SK-N-SH (cell line): ENCODE measurements at regions not wholly inside any gene's neighbourhood (a gene's known extent, or its start where the extent isn't known, plus 50 kb on each side); places are given as distances from the start of the nearest gene placed in this dataset.

Source experiments
- CTCF ChIA-PET: fragments of 300-600, 350-600 bp; formaldehyde crosslinking; extraction: SDS; loops from one replicate; lab custom pipeline; 2021; lab: Yijun Ruan, JAX
- POLR2A ChIA-PET: fragments of 350-600 bp; sonication (Branson Sonifier 250); formaldehyde crosslinking; extraction: SDS; loops from one replicate; lab custom pipeline; 2020; ENCODE audit warnings: antibody characterized with exemption, inconsistent platforms; lab: Yijun Ruan, JAX
- DNase-seq: peaks from one replicate; pipeline ENCODE4 v3.0.0; 2012
- H2AFZ ChIP-seq: fragments of 200-600 bp; sonication (generic); 2 replicates; pipeline ENCODE4 v1.8.1; 2016; ENCODE audit warnings: antibody characterized with exemption, mild to moderate bottlenecking, low read depth
- H3F3A ChIP-seq: fragments of 200-600 bp; sonication (generic); replicated peaks from 2 replicates; pipeline ENCODE3; 2016; ENCODE audit warnings: antibody characterized with exemption, mild to moderate bottlenecking; ENCODE audit not compliant: insufficient read depth
- H3K27ac ChIP-seq, 2 experiments: fragments of 200-500 bp in 1 of 2; fragments of 200-600 bp in 1 of 2; sonication (Bioruptor generic) in 1 of 2; sonication (generic), shearing (Covaris generic) in 1 of 2; 2 replicates each; pipeline versions ENCODE4 v1.5.1 to v1.6.1; 2014 to 2016; ENCODE audit warnings: low read depth in 2 of 2, inconsistent platforms in 1 of 2, low read length in 1 of 2, mild to moderate bottlenecking in 1 of 2, mixed read lengths in 1 of 2
- H3K27me3 ChIP-seq: fragments of 200-600 bp; sonication (generic), shearing (Covaris generic); 2 replicates; pipeline ENCODE4 v1.6.1; 2016; ENCODE audit warnings: mixed run types; ENCODE audit not compliant: insufficient read depth
- H3K36me3 ChIP-seq, 2 experiments: fragments of 200-500 bp in 1 of 2; fragments of 200-600 bp in 1 of 2; sonication (Bioruptor generic) in 1 of 2; sonication (generic) in 1 of 2; replicated peaks in 1 of 2; 2 replicates each; pipeline versions ENCODE3 to v1.5.1; 2014 to 2016; ENCODE audit warnings: low read length in 1 of 2, mild to moderate bottlenecking in 1 of 2; ENCODE audit not compliant: insufficient read depth in 2 of 2, control insufficient read depth in 1 of 2
- H3K4me1 ChIP-seq, 2 experiments: fragments of 200-500 bp in 1 of 2; fragments of 200-600 bp in 1 of 2; sonication (Bioruptor generic) in 1 of 2; sonication (generic), shearing (Covaris generic) in 1 of 2; 2 replicates each; pipeline versions ENCODE4 v1.5.1 to v1.6.1; 2014 to 2016; ENCODE audit warnings: low read depth in 1 of 2, low read length in 1 of 2, mixed run types in 1 of 2; ENCODE audit not compliant: insufficient read depth in 2 of 2, control insufficient read depth in 1 of 2
- H3K4me2 ChIP-seq: fragments of 200-600 bp; sonication (generic), shearing (Covaris generic); 2 replicates; pipeline ENCODE4 v1.6.1; 2017; ENCODE audit warnings: mixed run types
- H3K4me3 ChIP-seq, 2 experiments: fragments of 200-500 bp in 1 of 2; fragments of 200-600 bp in 1 of 2; sonication (Bioruptor generic) in 1 of 2; sonication (generic), shearing (Covaris generic) in 1 of 2; 2 replicates each; pipeline versions ENCODE4 v1.5.1 to v1.8.1; 2014 to 2016; ENCODE audit warnings: low read depth in 2 of 2, inconsistent platforms in 1 of 2, low read length in 1 of 2, mild to moderate bottlenecking in 1 of 2, mixed read lengths in 1 of 2, moderate library complexity in 1 of 2
- H3K79me2 ChIP-seq: fragments of 200-600 bp; sonication (generic); 2 replicates; pipeline ENCODE4 v1.8.1; 2017; ENCODE audit warnings: mild to moderate bottlenecking; ENCODE audit not compliant: insufficient read depth
- H3K9ac ChIP-seq: fragments of 200-600 bp; sonication (generic); 2 replicates; pipeline ENCODE4 v1.6.1; 2017; ENCODE audit warnings: mixed run types
- H3K9me2 ChIP-seq: fragments of 200-600 bp; sonication (generic); 2 replicates; pipeline ENCODE4 v1.6.1; 2017; ENCODE audit warnings: mixed run types
- H3K9me3 ChIP-seq: fragments of 200-600 bp; sonication (generic); 2 replicates; pipeline ENCODE4 v1.6.1; 2017; ENCODE audit warnings: mixed run types, mild to moderate bottlenecking, moderate library complexity
- H4K20me1 ChIP-seq: fragments of 200-600 bp; sonication (generic); 2 replicates; pipeline ENCODE4 v1.6.1; 2017; ENCODE audit warnings: mild to moderate bottlenecking, mixed run types; ENCODE audit not compliant: insufficient read depth
- EP300 ChIP-seq, 2 experiments: IDR thresholded peaks; 2 replicates each; pipeline versions ENCODE4 v1.4.0 to v1.6.1; 2012; ENCODE audit warnings: borderline replicate concordance in 1 of 2, low read depth in 1 of 2, low read length in 1 of 2
- FOSL2 ChIP-seq: IDR thresholded peaks from 2 replicates; pipeline ENCODE4 v1.4.0; 2012; ENCODE audit warnings: low read depth, mild to moderate bottlenecking, moderate library complexity, borderline replicate concordance
- JUND ChIP-seq: IDR thresholded peaks from 2 replicates; pipeline ENCODE4 v1.4.0; 2012
- MEF2A ChIP-seq: IDR thresholded peaks from 2 replicates; pipeline ENCODE4 v1.4.0; 2012; ENCODE audit warnings: low read depth, borderline replicate concordance
- MXI1 ChIP-seq: IDR thresholded peaks from 2 replicates; pipeline ENCODE4 v1.6.1; 2012; ENCODE audit warnings: mild to moderate bottlenecking, low read depth, low read length, improper control_type of control experiment
- NFIC ChIP-seq: IDR thresholded peaks from 2 replicates; pipeline ENCODE4 v1.4.0; 2012; ENCODE audit warnings: borderline replicate concordance
- POLR2AphosphoS5 ChIP-seq: IDR thresholded peaks from 2 replicates; pipeline ENCODE4 v1.6.1; 2012; ENCODE audit warnings: low read depth, low read length
- RAD21 ChIP-seq: IDR thresholded peaks from 2 replicates; pipeline ENCODE4 v1.6.1; 2012; ENCODE audit warnings: mild to moderate bottlenecking, low read length
- RCOR1 ChIP-seq: fragments of 150-350 bp; IDR thresholded peaks from 2 replicates; pipeline ENCODE4 v1.6.1; 2017; ENCODE audit warnings: antibody characterized with exemption, low read length
- RFX5 ChIP-seq: IDR thresholded peaks from 2 replicates; pipeline ENCODE4 v1.6.1; 2012; ENCODE audit warnings: mild to moderate bottlenecking, improper control_type of control experiment, low read length
- SMC3 ChIP-seq: IDR thresholded peaks from 2 replicates; pipeline ENCODE4 v1.6.1; 2012; ENCODE audit warnings: low read depth, low read length, improper control_type of control experiment
- TEAD4 ChIP-seq: IDR thresholded peaks from 2 replicates; pipeline ENCODE4 v1.4.0; 2012; ENCODE audit warnings: mild to moderate bottlenecking, borderline replicate concordance; ENCODE audit not compliant: insufficient read depth
- YY1 ChIP-seq: IDR thresholded peaks from 2 replicates; pipeline ENCODE4 v1.4.0; 2012; ENCODE audit warnings: low read depth, mild to moderate bottlenecking
- WGBS: methylation state at CpG from one replicate; pipeline ENCODE4 v1.1.6; 2017; ENCODE audit warnings: low lambda C conversion rate; 5-methylcytosine and 5-hydroxymethylcytosine counted together
- TF ChIP-seq, protein P1 (sequence below): IDR thresholded peaks from 2 replicates; pipeline ENCODE4 v1.4.0; 2012; ENCODE audit warnings: low read depth
- TF ChIP-seq, protein P2 (sequence below): fragments of 200-600 bp; sonication (generic); IDR thresholded peaks from 2 replicates; pipeline ENCODE4 v1.6.1; 2017; ENCODE audit warnings: antibody characterized with exemption, mild to moderate bottlenecking, moderate library complexity
- TF ChIP-seq, protein P3 (sequence below): IDR thresholded peaks from 2 replicates; pipeline ENCODE4 v1.6.1; 2012; ENCODE audit warnings: mild to moderate bottlenecking, low read depth, low read length, moderate library complexity
- TF ChIP-seq, protein P4 (sequence below): fragments of 150-350 bp; IDR thresholded peaks from 2 replicates; pipeline ENCODE4 v1.6.1; 2016; ENCODE audit warnings: mild to moderate bottlenecking, low read depth, low read length

DNA sequence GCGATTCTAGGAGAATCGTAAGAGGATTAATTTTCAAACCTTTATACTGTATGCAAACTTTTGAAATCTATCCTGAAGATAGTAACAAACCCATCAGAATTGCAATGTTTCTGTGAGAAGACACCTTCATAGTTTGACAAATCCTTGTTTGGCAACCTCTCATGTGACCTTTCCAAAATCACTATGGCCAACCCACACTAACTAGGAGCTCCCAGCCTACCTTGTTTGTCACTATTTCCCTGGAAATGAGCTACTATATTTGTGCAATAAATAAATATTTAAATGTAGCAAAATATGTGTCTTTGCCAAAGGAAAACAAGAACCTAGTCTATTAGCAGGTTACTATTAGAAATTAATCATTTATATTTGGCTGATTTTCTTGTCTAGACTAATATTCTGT lies 173.7 kb downstream of the PPP1R2C start:
- CTCF ChIA-PET: no interaction called here
- H4K20me1 ChIP-seq: no peaks in the 10 kb centered on the region
- no peak for DNase-seq
- POLR2A ChIA-PET: no interaction called here
- H3K4me3 ChIP-seq: no peak overlapping the region
- no peaks in the 10 kb centered on the region for H3K9me2 ChIP-seq
- TF ChIP-seq FOSL2: no peak
- no peak for TF ChIP-seq RAD21
- no peak for TF ChIP-seq POLR2AphosphoS5
- no peak for TF ChIP-seq EP300 (IDR thresholded peaks at IDR 0.05; ENCODE audit: borderline replicate concordance in 1 of 2, low read depth in 1 of 2, low read length in 1 of 2)
- TF ChIP-seq NFIC: no peak
- TF ChIP-seq SMC3: no peak
- no peak for TF ChIP-seq RFX5
- no peak for TF ChIP-seq JUND
- TF ChIP-seq MXI1: no peak
- TF ChIP-seq, protein P1, sequence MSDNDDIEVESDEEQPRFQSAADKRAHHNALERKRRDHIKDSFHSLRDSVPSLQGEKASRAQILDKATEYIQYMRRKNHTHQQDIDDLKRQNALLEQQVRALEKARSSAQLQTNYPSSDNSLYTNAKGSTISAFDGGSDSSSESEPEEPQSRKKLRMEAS: no peak
- TF ChIP-seq MEF2A: no peak
- no peak for TF ChIP-seq TEAD4
- no peak for TF ChIP-seq YY1
- TF ChIP-seq, protein P2, sequence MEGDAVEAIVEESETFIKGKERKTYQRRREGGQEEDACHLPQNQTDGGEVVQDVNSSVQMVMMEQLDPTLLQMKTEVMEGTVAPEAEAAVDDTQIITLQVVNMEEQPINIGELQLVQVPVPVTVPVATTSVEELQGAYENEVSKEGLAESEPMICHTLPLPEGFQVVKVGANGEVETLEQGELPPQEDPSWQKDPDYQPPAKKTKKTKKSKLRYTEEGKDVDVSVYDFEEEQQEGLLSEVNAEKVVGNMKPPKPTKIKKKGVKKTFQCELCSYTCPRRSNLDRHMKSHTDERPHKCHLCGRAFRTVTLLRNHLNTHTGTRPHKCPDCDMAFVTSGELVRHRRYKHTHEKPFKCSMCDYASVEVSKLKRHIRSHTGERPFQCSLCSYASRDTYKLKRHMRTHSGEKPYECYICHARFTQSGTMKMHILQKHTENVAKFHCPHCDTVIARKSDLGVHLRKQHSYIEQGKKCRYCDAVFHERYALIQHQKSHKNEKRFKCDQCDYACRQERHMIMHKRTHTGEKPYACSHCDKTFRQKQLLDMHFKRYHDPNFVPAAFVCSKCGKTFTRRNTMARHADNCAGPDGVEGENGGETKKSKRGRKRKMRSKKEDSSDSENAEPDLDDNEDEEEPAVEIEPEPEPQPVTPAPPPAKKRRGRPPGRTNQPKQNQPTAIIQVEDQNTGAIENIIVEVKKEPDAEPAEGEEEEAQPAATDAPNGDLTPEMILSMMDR: no peak
- TF ChIP-seq, protein P3, sequence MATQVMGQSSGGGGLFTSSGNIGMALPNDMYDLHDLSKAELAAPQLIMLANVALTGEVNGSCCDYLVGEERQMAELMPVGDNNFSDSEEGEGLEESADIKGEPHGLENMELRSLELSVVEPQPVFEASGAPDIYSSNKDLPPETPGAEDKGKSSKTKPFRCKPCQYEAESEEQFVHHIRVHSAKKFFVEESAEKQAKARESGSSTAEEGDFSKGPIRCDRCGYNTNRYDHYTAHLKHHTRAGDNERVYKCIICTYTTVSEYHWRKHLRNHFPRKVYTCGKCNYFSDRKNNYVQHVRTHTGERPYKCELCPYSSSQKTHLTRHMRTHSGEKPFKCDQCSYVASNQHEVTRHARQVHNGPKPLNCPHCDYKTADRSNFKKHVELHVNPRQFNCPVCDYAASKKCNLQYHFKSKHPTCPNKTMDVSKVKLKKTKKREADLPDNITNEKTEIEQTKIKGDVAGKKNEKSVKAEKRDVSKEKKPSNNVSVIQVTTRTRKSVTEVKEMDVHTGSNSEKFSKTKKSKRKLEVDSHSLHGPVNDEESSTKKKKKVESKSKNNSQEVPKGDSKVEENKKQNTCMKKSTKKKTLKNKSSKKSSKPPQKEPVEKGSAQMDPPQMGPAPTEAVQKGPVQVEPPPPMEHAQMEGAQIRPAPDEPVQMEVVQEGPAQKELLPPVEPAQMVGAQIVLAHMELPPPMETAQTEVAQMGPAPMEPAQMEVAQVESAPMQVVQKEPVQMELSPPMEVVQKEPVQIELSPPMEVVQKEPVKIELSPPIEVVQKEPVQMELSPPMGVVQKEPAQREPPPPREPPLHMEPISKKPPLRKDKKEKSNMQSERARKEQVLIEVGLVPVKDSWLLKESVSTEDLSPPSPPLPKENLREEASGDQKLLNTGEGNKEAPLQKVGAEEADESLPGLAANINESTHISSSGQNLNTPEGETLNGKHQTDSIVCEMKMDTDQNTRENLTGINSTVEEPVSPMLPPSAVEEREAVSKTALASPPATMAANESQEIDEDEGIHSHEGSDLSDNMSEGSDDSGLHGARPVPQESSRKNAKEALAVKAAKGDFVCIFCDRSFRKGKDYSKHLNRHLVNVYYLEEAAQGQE: no peak
- TF ChIP-seq, protein P4, sequence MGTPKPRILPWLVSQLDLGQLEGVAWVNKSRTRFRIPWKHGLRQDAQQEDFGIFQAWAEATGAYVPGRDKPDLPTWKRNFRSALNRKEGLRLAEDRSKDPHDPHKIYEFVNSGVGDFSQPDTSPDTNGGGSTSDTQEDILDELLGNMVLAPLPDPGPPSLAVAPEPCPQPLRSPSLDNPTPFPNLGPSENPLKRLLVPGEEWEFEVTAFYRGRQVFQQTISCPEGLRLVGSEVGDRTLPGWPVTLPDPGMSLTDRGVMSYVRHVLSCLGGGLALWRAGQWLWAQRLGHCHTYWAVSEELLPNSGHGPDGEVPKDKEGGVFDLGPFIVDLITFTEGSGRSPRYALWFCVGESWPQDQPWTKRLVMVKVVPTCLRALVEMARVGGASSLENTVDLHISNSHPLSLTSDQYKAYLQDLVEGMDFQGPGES: no peak
- TF ChIP-seq RCOR1: no peak
- H3K9ac ChIP-seq: no peak overlapping the region
- no peak overlapping the region for H2AFZ ChIP-seq
- H3K9me3 ChIP-seq: no peaks in the 10 kb centered on the region
- no peaks in the 10 kb centered on the region for H3F3A ChIP-seq
- no peaks in the 10 kb centered on the region for H3K79me2 ChIP-seq
- H3K36me3 ChIP-seq: no peaks in the 10 kb centered on the region
- no peak overlapping the region for H3K4me2 ChIP-seq
- no peaks in the 10 kb centered on the region for H3K4me1 ChIP-seq
- no peaks in the 10 kb centered on the region for H3K27me3 ChIP-seq
- 5% methylated on average over 2 of the region's 2 CpGs for WGBS
- H3K27ac ChIP-seq: no peak overlapping the region
